Anterior cingulate cortex (tissue), 58 donors: ENCODE measurements at regions not wholly inside any gene's neighbourhood (a gene's known extent, or its start where the extent isn't known, plus 50 kb on each side); places are given as distances from the start of the nearest gene placed in this dataset.

Experiments
- DNase-seq, 58 donors: peaks; one replicate each; lab custom pipeline; 2025; lab: John Stamatoyannopoulos, UW

DNA sequence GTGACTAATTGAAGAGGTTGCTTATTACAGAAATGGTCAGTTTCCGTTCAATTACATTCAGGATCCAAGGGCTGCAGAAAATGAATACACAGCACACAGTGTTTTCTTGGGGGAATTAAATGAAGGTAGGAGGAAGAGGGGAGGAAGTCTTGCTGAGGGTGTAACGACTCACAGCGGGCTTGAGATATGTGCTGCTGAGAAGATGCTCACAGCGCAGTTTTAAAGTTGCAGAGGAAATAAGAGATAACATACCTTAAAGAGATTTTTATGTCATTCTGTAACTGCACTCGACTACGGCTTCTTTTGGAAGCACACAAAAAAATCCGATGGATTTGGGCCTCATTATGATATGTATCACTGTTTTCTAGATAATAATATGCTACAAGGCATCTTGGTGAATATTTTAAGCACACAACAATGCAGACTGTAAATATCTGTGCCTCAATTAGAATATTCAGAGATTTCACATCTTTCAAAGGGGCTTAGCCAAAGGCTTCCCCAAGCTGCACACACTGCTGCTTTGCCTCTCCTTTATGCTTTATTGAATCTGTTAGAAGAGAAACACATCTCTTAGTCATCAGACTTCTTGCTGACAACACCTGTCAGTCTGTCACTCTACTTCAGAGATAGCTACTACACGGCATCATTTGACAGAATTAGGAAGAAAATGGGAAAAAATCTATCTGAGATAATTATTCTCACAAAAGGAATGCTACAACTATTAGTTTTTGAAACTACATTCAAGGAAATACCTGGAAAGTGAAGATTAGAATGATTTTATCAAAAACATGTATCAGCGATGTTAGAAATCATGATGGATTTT lies 773.2 kb downstream of the OTOL1 start:
- no peak for DNase-seq

DNA sequence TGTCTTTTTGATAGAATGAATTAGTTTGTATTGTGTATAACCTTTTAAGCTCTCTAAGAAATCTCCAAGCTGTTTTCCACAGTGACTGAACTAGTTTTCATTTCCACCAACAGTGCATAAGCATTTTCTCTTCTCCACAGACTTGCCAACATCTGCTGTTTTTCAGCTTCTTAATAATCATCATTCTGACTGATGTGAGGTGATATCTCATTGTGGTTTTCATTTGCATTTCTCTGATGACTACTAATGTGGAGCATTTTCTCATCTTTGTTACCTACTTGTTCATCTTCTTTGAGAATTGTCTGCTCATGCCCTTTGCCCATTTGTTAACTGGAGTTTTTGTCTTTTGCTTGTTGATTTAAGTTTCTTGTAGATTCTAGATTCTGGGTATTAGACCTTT lies 777.5 kb downstream of the OTOL1 start:
- DNase-seq: no peak

DNA sequence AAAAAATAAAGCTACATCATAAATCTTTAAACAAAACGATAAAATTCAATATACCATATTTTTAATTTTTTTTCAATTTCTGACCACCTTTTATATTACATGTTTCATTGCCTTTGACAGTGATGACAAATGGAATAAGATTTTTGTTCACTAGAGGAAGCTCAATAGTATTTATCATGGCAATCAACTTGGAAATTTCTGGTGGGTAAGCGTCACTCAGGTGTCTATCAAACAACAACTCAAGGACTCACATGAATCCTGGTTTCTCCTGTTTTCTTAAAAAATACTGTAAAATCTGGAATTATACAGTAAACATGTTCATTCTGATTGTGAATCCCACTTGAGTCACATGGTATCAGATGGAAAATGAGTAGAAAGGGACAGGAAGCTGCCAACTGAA lies 782.2 kb downstream of the OTOL1 start:
- no peak for DNase-seq

DNA sequence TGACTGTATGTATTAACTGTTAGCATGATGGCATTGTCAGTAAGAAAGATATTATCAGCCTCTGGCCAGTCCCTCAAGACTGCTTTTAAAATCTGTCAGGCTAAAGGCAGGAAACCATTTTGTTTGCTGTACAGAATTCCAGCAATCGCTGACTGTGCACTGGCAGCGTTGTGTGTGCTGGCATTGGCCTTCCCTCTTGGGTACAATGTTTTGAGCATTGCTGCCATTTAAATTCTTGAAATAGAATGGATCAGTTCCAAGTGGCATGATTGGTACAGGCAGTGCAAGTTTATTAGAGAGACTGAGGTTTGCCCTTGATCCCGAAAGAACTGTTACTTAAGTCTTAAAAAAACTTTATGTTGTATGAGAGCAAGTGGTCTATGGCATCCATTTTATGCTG lies 788.7 kb downstream of the OTOL1 start:
- DNase-seq: no peak

DNA sequence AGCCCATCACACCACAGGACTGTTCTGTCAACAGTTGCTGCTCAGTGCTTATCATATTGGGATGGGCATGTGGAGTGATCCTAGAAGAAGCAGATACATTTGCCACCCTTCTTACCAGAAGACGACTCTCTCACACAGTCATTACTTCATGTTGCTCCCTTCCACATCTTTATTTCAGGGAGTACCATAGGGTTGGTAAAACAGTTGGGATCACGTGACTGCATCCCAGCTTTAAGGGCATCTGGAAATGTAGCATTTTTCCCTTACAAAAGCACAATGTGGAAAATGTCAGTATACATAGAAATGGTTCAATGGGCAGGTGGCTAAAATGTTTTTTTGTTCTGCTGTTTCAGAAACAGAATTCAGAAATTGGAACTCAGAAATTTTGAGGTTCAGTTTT lies 791.0 kb downstream of the OTOL1 start:
- no peak for DNase-seq

DNA sequence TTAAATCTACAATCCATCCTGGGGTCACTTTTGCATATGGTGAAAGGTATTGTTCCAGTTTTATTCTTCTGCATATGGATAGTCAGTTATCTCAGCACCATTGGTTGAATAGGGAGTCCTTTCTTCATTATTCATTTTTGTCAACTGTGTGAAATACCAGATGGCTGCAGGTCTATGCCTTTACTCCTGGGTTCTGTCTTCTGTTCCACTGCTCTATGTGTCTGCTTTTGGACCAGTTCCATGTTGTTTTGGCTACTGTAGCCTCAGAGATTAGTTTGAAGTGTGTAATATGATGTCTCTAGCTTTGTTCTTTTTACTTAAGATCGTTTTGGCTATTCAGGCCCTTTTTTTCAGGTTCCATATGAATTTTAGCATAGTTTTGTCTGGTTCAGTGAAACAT lies 795.8 kb downstream of the OTOL1 start:
- no peak for DNase-seq

DNA sequence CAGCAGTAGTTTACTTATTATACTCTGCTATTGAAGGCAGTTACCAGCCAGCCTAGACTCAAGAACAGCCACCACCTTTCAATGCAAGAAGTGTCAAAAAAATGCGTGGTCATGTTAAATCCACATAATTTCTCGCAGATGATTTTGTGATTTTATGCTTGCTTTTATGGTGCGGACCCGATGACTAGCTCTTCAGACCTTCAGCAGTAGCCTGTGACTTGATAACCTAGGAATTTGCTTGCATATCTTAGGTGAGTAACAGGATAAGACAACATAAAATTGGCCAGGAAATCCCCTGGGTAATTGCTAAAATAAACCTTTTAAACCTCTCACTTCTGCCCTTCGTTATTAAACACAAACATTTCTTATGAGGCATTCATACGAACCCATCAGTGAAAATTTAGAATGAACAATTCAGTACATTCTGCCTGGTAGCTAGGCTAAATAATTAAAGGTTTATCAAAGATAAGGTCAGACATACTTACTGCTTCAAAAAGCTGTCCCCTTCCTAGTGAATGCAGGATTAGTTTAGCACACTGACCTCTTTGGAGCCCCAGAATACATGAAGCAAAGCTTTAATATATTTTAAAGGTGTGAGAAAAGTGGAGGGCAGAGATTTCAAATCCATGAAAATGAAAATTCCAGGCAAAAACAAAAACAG lies 798.8 kb downstream of the OTOL1 start:
- no peak for DNase-seq

DNA sequence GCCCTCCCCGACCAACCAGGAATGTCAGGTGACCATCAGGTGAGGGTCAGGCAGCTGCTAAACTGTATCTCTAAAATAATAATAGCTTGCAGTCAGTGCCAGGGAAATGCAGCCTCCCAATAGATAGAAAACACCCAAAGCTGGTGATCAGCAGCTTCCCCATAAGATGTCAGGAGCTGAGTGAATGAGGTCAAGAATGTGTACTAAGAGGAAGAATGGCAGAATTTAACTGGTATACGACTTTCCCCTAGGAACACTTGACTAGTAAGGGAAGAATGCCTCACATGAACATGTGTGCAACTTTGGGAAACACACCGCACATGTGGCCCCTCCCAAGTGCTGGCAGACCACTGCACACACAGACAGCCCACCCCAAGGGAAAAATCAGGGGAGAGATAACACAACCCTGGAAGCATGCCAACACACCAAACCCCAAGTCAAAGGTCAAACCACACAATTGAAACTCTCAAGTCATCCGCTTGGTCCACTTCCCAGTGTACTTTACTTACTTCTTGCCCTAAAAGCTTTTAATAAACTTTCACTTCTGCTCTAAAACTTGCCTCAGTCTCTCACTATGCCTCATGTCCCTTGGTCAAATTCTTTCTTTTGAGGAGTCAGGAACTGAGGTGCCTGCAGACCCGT lies 806.5 kb downstream of the OTOL1 start:
- DNase-seq: no peak

DNA sequence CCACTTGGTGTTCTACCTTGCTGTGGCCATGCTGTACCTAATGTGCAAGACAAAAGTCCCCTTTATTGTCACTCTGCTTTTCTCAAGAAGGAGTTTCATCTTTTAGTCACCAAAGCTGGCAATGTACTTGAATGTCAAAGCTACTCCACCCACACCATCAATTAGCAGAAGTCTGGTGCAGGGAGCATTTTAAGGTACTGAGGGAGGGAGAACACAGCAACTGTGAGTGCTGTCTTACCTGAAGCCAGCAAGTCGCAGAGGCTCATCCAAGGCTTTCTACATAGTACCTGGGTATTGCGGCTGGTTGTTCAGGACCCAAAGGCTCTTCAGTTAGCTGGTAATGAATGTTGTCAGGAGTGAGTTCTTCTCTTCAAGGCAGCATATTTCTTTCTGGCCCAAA lies 820.4 kb downstream of the OTOL1 start:
- no peak for DNase-seq

DNA sequence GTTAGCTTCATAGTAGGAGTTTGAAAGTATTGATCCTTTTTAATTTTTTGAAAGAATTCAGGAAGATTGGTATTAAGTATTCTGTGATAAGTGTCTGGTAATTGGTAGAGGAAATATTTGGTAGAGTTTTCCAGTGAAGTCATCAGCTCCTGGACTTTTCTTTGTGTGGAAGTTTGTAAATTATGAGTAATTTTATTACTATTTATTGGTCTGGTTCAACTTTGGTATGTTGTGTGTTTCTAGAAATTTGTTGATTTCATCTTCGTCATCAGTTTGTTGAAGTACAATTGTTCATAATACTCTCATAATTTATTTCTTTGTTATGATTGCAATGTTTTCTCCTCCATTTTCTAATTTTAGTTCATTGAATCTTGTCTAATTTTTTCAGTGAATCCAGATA lies 832.0 kb downstream of the OTOL1 start:
- DNase-seq: no peak

DNA sequence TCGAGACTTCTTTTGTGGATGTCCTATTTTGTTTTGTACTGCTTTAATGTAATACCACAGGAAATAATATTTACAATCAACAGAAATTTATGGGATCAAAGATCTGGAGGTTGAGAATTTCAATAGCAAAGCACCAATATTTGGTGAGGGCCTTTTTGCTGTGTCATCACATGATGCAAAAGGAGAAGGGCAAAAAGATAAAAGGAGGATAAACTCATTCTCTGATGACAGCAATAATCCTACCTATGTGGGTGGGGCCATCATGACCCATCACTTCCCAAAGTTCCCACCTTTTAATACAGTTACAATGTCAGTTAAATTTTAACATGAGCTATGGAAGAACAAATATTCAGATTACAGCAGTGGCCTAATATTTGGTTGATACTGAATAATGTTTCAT lies 832.9 kb downstream of the OTOL1 start:
- DNase-seq: no peak

DNA sequence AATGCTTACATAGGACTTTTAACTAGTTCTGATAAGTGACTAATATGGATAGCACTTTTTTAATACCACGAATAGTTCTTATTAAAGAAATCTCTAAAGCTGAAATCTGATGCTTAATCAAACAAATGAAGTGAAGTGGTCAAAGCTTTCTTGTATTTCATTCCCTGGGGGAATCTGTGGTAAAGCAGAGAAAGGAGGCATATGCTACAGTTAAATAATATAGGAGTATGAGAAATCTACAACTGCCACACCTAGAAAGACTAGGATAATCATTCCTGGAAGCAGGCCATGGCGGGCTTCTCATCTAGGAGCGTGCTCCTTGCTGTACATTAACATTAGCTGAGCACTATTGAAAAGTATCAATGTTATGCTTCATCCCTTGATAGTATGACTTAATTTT lies 835.7 kb downstream of the OTOL1 start:
- DNase-seq: no peak

DNA sequence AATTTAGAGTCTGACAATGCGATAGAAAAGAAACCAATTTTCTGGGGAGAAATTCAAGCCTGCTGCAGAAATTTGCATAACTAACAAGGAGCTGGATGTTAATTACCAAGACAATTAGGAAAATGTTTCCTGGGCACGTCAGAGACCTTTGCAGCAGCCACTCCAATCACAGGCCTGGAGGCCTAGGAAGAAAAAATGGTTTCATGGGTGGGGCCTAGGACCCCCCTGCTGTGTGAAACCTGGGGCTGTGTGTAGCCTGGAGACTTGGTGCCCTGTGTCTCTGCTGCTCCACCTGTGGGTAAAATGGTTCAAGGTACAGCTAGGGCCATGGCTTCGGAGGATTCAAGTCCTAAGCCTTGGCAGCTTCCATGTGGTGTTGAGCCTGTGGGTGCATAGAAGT lies 837.9 kb downstream of the OTOL1 start:
- DNase-seq: no peak

DNA sequence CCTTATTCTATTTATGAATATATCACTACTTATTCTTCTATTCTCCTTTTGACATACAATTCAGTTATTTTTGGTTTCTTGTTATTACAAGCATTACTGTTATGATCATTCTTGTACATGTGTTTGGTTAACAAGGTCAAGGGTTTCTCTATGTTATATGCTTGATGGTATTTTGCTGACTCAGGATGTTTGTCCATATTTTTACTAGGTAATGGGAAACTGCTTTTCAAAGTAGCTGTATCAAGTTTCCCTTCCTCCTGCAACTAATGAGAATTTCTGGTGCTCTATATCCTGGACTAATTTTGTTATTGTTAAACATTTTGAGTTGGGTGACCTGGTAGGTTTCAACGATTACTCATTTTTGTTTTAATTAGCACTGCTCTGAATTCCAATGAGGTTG lies 841.0 kb downstream of the OTOL1 start:
- DNase-seq: no peak

DNA sequence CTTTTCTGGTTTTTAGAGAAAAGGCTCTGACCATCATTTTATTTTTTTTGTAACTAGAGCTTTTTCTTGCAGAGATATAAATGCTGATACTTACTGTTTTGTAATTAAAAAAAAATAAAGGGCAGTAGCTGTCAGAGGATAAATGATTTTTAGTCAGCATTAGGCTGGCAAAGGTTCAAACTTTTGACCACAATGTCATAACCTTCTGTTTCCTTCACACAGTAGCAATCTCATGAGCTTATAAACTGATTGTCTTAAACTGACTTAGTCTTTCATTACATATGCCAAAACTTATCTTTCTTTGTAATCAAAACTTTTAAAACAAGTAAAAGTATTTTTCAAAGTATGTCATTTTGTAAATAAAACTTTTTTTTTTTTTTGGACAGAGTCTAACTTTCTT lies 841.9 kb downstream of the OTOL1 start:
- DNase-seq: no peak

DNA sequence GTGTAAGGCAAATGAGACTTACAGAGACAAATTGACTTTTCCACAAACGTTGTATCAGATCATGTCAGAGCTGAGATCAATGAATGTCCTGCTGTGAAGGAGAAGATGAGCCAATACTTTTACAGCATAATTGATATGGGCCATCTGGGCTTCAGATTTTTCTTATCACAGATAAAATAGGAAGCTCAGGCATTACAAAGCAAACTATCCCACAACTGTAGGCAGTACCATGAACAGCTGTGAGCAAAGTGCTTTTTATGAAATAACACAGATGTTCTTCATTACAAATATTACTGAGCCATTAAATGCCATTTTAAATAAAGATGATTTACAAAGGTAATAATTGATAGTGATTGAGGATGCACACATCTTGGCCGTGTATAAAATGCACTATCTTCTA lies 852.3 kb downstream of the OTOL1 start:
- DNase-seq: no peak

DNA sequence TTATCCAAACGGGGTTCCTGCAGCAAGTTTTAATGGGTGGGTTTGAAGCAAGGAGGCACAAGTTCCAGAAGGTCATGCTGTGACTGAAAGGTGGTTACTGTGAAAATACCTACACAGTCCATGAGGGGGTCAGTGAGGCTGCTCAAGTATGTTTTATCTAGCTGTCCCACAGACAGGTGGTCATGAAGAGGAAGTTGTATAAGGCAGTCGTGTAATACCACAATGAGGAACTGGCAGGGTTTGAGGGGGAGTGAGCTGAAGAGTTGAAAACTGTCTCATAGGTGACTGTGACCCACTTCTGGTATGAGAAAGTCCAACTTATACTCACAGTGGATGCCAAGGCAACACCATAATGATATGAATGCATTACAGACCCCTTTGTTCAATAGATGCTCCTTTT lies 856.8 kb downstream of the OTOL1 start:
- DNase-seq: no peak

DNA sequence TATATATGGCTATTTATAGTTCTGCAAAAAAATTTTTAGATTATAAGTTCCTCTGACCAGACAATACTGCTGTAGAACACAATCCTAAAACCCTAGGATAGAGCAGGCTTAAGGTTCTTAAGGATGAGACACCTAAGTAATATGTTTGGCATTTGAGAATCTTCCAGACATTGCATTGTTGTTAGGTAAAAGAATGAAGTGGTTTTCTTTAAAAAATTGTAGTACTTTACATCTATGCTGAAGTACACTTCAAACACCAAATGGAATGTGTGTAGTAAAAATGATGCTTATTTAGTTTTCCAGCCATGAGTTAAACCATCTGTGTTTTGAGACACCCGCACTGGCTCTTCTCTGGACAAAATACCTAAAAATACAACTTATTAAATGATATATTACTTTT lies 857.7 kb downstream of the OTOL1 start:
- DNase-seq: no peak

DNA sequence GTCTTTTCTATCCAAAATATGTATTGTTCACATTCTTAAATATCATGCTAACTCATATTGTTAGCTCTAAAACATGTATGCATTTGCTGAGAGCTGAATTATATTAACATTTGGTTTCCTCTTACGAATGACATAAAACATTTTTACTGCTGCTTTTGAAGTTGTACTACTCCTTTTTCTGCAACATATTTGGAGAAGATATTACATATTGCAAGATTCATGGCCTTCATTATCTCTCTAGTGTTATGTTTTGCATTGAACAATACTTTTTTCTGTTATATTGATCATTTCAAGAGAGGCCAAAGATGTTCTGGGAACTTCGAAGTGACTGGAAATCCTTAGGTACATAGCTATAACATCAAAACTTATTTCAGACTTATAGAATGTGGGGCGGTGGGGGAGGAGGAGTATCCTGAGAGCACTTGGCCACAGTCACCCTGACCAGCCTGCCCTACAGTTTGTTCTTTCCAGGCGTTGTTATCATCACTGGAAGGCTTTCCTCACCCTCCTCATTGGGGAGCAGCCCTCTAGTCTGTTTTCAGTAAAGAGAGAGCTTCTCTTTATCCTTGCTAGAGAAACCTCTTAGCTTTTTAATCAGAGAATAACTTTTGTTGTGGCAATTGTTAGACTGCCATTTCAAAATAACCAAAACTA lies 868.6 kb downstream of the OTOL1 start:
- no peak for DNase-seq

DNA sequence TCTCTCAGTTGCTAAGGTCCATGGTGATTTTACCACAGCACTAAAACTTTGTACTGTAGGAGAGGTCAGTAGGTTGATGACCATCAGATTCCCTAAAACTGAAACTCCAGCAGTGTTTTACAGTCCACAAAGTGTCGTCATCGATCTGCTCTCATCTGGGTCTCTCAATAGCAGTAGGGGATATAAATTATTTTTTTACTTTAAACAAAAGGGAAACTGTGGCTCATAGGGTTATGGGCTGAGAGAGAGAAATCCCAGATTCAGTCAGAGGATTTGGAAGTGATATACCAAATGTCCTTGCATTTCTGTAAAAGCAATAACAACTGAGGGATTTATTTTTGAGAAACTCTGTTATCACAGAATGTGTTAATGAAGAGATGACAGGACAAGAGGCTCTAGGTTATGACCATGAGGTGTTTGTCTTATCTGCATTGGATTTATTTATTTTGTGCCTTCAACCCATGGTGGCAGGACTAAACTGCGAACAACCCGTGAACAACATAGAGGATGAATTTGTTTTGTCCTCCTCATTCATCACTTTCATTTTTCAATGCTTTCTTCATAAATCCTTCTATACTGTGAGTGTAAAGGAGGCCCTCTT lies 869.7 kb downstream of the OTOL1 start:
- no peak for DNase-seq
